ENCODE measurements at regions not wholly inside any gene's neighbourhood (a gene's known extent, or its start where the extent isn't known, plus 50 kb on each side); places are given as distances from the start of the nearest gene placed in this dataset.
"Not testable (repeated sequence)": the region's sequence is repeated elsewhere in the genome, so short reads cannot be mapped to it uniquely, and the experiment has no call there.

DNA sequence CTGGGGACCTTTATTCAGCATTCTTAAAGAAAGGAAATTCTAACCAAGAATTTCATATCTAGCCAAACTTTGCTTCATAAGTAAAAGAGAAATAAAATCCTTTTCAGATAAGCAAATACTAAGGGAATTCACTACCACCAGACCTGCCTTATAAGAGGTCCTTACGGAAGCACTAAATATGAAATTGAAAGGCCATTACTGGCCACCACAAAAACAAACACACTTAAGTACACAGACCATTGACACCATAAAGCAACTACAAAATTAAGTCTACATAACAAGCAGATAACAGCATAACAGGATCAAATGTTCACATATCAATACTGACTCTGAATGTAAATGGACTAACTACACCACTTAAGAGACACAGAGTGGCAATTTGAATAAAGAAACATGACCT is 361.4 kb upstream of the POU5F2 start:
- Mint-ChIP-seq H3K4me1 (ENCODE audit: low read depth) (peaks cover 15% of the 10 kb centered on the region), H3K36me3 (ENCODE audit: low read depth) (peaks cover 43% of the 10 kb centered on the region)

DNA sequence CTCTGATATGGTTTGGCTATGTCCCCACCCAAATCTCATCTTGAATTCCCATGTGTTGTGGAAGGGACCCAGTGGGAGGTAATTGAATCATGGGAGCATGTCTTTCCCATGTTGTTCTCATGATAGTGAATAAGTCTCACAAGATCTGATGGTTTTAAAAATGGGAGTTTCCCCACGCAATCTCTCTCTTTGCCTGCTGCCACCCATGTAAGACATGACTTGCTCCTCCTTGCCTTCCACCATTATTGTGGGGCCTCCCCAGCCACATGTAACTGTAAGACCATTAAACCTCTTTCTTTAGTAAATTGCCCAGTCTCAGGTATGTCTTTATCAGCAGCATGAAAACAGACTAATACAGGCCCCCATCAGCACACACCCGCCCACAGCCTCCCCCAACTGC is 356.0 kb upstream of the POU5F2 start:
- H3K4me3 Mint-ChIP-seq; H3K4me1 Mint-ChIP-seq (ENCODE audit: low read depth); H3K27ac Mint-ChIP-seq; H3K27me3 Mint-ChIP-seq (ENCODE audit: low read depth): not testable (repeated sequence)
- H3K36me3 Mint-ChIP-seq (ENCODE audit: low read depth), result peaks cover 19% of the 10 kb centered on the region
- H3K9me3 Mint-ChIP-seq, result peaks cover 41% of the 10 kb centered on the region

More for the DNA sequence above, 361.4 kb upstream of the POU5F2 start:
- no peak overlapping the region for H3K4me3 Mint-ChIP-seq
- no peak overlapping the region for H3K27ac Mint-ChIP-seq
- peaks cover 61% of the 10 kb centered on the region for H3K9me3 Mint-ChIP-seq
- no peaks in the 10 kb centered on the region for H3K27me3 Mint-ChIP-seq (ENCODE audit: low read depth)

DNA sequence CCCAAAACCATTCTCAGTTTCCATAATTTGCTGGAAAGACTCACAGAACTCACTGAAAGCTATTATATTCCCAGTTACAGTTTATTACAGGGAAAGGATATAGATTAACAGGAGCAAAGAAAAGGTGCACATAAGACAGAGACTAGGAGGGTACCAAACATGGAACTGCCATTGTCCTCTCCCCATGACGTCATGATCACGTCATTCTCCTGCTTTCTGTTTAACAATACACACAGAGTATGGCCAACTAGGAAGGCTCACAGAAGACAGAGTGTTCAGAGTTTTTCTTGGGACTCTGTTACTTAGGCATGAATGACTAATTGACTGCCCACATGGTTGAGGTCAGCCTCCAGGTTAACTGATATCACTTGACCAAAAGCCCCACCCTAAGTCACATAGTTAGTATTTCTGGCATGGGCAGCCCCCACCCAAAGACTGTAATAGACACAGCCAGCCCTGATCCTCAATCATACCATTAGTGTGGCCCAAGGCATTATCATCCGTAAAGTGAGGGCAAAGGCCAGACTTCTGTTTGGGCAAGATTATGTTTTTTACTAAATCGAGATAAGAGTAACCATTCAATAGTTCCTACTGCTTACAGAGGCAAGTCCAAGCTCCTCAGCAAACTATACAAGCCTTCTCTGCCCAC is 353.5 kb upstream of the POU5F2 start:
- H3K9me3 Mint-ChIP-seq, result peaks cover 28% of the 10 kb centered on the region
- no peaks in the 10 kb centered on the region for H3K27me3 Mint-ChIP-seq (ENCODE audit: low read depth)
- no peak overlapping the region for H3K27ac Mint-ChIP-seq
- no peak overlapping the region for H3K4me3 Mint-ChIP-seq
- H3K36me3 Mint-ChIP-seq (ENCODE audit: low read depth), result peaks cover 13% of the 10 kb centered on the region
- no peaks in the 10 kb centered on the region for H3K4me1 Mint-ChIP-seq (ENCODE audit: low read depth)

DNA sequence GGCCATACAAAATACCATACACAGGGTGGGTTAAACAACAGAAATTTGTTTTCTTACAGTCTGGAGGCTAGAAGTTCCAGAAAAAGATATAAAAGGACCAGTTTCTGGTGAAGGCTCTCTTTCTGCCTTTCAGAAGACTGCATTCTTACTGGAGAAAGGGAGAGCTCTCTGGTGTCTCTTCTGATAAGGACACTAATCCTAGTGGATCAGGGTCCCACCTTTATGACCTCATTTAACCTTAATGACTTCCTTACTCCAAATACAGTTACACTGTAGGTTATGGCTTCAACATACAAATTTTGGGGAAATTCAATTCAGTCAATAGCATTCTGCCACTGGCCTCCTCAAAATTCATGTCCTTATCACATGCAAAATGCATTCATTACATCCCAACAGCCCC is 351.9 kb upstream of the POU5F2 start:
- H3K9me3 Mint-ChIP-seq, result peaks cover 17% of the 10 kb centered on the region
- H3K4me3 Mint-ChIP-seq, result no peak overlapping the region
- H3K4me1 Mint-ChIP-seq (ENCODE audit: low read depth), result no peaks in the 10 kb centered on the region
- no peaks in the 10 kb centered on the region for H3K27me3 Mint-ChIP-seq (ENCODE audit: low read depth)
- H3K36me3 Mint-ChIP-seq (ENCODE audit: low read depth), result peaks cover 7% of the 10 kb centered on the region
- H3K27ac Mint-ChIP-seq, result no peak overlapping the region

DNA sequence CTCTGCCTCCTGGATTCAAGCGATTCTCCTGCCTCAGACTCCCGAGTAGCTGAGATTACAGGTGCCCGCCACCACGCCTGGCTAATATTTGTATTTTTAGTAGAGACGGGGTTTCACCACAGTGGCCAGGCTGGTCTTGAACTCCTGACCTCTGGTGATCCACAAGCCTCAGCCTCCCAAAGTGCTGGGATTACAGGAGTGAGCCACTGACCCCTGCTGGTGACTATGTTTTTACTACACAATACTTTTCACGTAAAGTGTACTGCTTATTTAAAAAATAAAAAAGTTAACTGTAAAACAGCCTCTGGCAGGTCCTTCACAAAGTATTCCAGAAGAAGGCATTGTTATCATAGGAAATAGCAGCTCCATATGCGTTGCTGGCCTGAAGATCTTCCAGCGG is 345.2 kb upstream of the POU5F2 start:
- H3K4me3 Mint-ChIP-seq; H3K9me3 Mint-ChIP-seq; H3K27me3 Mint-ChIP-seq (ENCODE audit: low read depth); H3K36me3 Mint-ChIP-seq (ENCODE audit: low read depth); H3K4me1 Mint-ChIP-seq (ENCODE audit: low read depth); H3K27ac Mint-ChIP-seq: not testable (repeated sequence)

DNA sequence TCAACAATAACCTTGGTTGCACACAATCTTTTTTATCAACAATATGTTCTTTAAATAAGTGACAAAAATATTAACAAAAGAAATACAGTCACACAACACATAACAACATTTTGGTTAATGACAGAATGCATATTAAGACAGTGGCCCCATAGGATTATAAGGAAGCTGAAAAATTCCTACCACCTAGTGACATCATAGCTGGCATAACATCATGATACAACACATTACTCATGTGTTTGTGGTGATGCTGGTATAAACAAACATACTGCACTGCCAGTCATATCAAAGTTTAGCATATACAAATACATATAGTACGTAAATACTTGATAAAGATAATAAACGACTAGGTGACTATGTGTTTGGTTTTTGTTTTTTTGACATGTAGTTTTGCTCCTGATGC is 344.8 kb upstream of the POU5F2 start:
- Mint-ChIP-seq H3K27me3 (ENCODE audit: low read depth) (no peaks in the 10 kb centered on the region), H3K27ac (no peak overlapping the region), H3K36me3 (ENCODE audit: low read depth) (no peaks in the 10 kb centered on the region), H3K9me3 (no peaks in the 10 kb centered on the region), H3K4me3 (no peak overlapping the region), H3K4me1 (ENCODE audit: low read depth) (no peaks in the 10 kb centered on the region)

DNA sequence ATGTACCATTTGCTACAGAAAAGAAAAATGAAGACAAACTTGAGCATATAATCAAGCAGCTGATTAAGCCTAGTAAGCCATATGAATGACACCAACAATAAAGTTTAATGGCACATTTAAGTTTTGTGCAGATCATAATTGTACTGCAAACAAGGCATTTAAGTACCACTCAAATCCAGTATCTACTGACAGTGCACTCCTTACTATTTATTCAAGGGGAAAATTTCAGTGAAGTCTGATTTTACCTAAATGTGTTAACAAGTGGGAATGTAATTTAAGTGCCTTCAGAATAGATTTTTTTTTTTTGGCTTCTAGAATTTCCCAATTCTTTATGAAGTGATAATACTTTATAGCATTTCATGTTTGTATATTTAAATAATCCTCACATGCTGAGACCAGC is 341.0 kb upstream of the POU5F2 start:
- H3K36me3 Mint-ChIP-seq (ENCODE audit: low read depth), result no peaks in the 10 kb centered on the region
- H3K27ac Mint-ChIP-seq, result no peak overlapping the region
- H3K4me1 Mint-ChIP-seq (ENCODE audit: low read depth), result no peaks in the 10 kb centered on the region
- H3K27me3 Mint-ChIP-seq (ENCODE audit: low read depth), result no peaks in the 10 kb centered on the region
- no peaks in the 10 kb centered on the region for H3K9me3 Mint-ChIP-seq
- H3K4me3 Mint-ChIP-seq, result no peak overlapping the region

DNA sequence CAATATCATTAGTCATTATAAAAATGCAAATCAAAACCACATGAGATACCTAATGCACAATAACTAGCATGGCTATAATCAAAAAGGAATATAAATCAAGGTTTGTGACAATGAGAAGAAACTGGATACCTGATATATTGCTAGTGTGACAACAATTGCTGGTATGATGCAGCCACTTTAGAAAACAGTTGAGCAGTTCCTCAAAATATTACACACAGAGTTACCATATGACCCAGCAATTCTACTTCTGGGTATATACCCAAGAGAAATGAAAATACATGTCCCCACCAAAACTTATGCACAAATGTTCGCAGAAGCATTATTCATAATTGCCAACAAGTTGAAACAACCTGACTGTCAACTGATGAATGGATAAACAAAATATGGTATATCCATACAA is 339.7 kb upstream of the POU5F2 start:
- no peak overlapping the region for H3K27ac Mint-ChIP-seq

DNA sequence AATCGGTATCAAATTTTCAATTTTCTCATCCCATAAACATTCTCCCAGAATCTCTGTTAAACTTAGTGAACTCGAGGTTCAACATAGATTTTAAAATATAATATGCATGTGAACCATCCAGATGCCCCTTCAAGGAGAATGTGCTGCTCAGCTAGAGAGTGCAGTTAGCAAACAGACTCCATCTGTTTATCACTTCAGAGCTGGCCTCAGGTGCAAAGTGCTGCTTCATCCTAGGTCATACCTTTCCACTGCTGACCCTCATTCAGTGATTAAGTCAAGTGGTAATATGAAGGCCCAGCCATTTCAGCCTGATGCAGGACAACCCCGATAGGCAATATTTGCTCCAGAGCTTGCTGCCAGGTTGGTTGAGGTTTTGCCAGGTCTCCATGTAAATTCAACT is 339.0 kb upstream of the POU5F2 start:
- Mint-ChIP-seq H3K27ac (no peak overlapping the region), H3K4me1 (ENCODE audit: low read depth) (no peaks in the 10 kb centered on the region), H3K36me3 (ENCODE audit: low read depth) (no peaks in the 10 kb centered on the region), H3K27me3 (ENCODE audit: low read depth) (no peaks in the 10 kb centered on the region), H3K9me3 (no peaks in the 10 kb centered on the region), H3K4me3 (no peak overlapping the region)

More for the DNA sequence above, 339.7 kb upstream of the POU5F2 start:
- H3K36me3 Mint-ChIP-seq (ENCODE audit: low read depth), result no peaks in the 10 kb centered on the region
- H3K4me3 Mint-ChIP-seq, result no peak overlapping the region
- H3K4me1 Mint-ChIP-seq (ENCODE audit: low read depth), result no peaks in the 10 kb centered on the region
- no peaks in the 10 kb centered on the region for H3K9me3 Mint-ChIP-seq
- H3K27me3 Mint-ChIP-seq (ENCODE audit: low read depth), result no peaks in the 10 kb centered on the region

DNA sequence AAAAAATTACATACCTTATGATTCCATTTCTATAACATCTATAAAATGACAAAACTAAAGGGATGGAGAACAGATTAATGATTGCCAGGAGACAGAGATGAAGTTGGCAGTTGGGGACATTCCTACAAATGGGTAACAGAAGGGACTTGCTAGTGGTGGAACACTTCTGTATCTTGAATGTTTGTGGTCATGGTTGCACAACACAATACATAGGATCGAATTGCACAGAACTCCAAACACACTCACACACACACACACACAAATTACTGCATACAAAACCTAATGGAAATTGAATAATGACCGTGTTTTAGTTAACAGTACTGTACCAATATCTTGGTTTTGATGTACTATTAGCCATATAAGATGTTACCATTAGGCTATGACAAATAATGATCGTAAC is 330.7 kb upstream of the POU5F2 start:
- peaks cover 11% of the 10 kb centered on the region for H3K36me3 Mint-ChIP-seq (ENCODE audit: low read depth)
- peaks cover 8% of the 10 kb centered on the region for H3K9me3 Mint-ChIP-seq
- no peak overlapping the region for H3K27ac Mint-ChIP-seq
- no peak overlapping the region for H3K4me3 Mint-ChIP-seq
- H3K27me3 Mint-ChIP-seq (ENCODE audit: low read depth), result no peaks in the 10 kb centered on the region
- H3K4me1 Mint-ChIP-seq (ENCODE audit: low read depth), result no peaks in the 10 kb centered on the region

DNA sequence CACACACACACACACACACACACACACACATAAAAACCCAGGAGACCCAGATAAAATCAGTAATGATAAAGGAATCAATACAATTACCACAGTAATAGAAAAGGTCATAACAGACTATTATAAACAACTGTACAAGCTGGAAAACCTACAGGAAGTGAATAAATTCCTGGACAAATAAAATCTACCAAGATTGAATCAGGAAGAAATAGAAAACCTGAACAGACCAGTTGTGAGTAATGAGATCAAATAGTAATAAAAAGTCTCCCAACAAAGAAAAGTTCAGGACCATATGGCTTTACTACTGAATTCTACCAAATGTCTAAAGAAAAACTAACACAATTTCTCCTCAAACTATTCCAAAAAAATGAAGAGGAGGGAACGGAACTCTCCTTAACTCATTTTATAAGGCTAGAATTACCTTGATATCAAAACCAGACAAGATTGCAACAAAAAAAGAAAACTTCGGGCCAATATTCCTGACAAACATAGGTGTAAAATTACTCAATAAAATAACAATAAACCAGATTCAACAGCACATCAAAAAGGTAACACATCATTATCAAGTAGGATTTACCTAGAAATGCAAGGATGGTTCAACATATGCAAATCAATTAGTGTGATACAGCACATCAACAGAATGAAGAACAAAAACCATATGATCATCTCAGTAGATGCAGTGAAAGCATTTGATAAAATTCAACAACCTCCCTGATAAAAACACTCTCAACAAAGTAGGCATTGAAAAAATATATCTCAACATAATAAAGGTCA is 325.2 kb upstream of the POU5F2 start:
- Mint-ChIP-seq H3K36me3 (ENCODE audit: low read depth) (peaks cover 32% of the 10 kb centered on the region), H3K27ac (no peak overlapping the region), H3K9me3 (peaks cover 55% of the 10 kb centered on the region), H3K4me1 (ENCODE audit: low read depth) (no peaks in the 10 kb centered on the region), H3K27me3 (ENCODE audit: low read depth) (no peaks in the 10 kb centered on the region), H3K4me3 (no peak overlapping the region)

DNA sequence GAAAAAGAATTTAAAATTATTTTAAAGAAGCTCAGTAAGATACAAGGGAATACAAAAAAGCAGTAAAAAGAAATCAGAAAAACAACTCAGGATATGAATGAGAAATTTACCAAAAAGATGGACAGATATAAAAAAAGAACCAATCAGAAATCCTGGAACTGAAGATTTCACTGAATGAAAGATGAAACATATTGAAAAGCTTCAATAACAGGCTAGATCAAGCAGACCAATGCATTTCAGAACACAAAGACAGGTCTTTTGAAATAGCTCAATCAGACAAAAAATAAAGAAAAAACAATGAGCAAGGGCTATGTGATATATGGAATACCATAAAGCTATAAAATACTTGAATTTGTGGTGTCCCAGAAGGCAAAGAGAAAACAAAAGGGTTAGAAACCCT is 322.6 kb upstream of the POU5F2 start:
- Mint-ChIP-seq H3K4me3 (no peak overlapping the region), H3K27ac (no peak overlapping the region), H3K27me3 (ENCODE audit: low read depth) (no peaks in the 10 kb centered on the region), H3K9me3 (peaks cover 61% of the 10 kb centered on the region), H3K36me3 (ENCODE audit: low read depth) (peaks cover 34% of the 10 kb centered on the region), H3K4me1 (ENCODE audit: low read depth) (no peaks in the 10 kb centered on the region)

DNA sequence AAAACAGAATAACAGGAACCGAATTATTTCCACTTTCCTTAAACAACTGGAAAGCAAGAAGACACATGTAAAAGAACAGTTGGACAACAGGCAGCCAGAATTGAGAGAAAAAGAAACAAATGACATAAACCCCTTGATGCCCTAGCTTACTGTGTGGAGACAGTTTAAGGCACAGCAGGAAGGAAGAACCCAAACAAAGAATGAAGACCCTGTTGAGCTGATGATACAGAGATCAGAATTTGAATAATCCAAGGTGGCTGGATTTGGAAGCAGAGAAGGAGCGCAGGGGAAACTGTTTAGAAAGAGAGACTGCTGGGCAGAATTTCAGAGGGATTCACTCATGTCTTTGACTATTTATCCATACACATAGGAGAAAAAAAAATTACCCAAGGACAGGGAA is 316.3 kb upstream of the POU5F2 start:
- H3K27ac Mint-ChIP-seq, result no peak overlapping the region
- peaks cover 5% of the 10 kb centered on the region for H3K4me1 Mint-ChIP-seq (ENCODE audit: low read depth)
- H3K36me3 Mint-ChIP-seq (ENCODE audit: low read depth), result peaks cover 7% of the 10 kb centered on the region
- H3K9me3 Mint-ChIP-seq, result peaks cover 11% of the 10 kb centered on the region
- no peak overlapping the region for H3K4me3 Mint-ChIP-seq
- H3K27me3 Mint-ChIP-seq (ENCODE audit: low read depth), result no peaks in the 10 kb centered on the region

DNA sequence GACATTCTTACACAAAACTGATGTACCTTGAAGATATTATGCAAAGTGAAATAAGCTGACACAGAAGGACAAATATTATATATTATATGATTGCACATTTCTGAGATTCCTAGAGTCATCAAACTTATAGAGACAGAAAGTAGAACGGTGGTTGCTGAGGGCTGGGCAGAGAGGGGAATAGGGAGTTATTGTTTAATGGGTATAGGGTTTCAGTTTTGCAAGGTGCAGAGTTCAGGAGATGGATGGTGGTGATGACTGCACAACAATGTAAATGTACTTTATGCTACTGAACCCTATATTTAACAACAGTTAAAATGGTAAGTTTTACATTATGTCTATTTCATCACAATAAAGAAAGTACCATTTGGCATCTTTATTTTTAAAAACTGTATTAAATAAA is 315.8 kb upstream of the POU5F2 start:
- Mint-ChIP-seq H3K4me3 (no peak overlapping the region), H3K36me3 (ENCODE audit: low read depth) (peaks cover 7% of the 10 kb centered on the region)

DNA sequence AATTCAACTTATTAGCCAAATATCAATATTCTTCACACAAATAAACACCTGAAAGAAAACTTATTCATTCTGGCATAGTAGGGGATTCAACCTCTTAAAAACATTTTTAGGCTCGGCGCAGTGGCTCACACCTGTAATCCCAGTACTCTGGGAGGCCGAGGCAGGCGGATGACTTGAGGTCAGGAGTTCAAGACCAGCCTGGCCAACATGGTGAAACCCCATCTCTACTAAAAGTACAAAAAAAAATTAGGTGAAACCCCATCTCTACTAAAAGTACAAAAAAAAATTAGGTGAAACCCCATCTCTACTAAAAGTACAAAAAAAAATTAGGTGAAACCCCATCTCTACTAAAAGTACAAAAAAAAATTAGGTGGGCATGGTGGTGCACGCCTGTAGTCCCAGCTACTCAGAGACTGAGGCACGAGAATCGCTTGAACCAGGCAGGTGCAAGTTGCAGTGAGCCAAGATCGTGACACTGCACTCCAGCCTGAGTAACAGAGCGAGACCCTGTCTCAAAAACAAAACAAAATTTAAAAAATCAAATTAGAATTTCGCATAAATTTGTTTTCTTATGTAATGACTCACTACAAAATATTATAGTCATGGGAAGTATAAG is 308.0 kb upstream of the POU5F2 start:
- H3K27ac Mint-ChIP-seq; H3K4me3 Mint-ChIP-seq; H3K27me3 Mint-ChIP-seq (ENCODE audit: low read depth); H3K9me3 Mint-ChIP-seq; H3K4me1 Mint-ChIP-seq (ENCODE audit: low read depth): not testable (repeated sequence)
- peaks cover 20% of the 10 kb centered on the region for H3K36me3 Mint-ChIP-seq (ENCODE audit: low read depth)

More for the DNA sequence above, 315.8 kb upstream of the POU5F2 start:
- Mint-ChIP-seq H3K9me3 (peaks cover 10% of the 10 kb centered on the region), H3K27me3 (ENCODE audit: low read depth) (no peaks in the 10 kb centered on the region), H3K4me1 (ENCODE audit: low read depth) (peaks cover 5% of the 10 kb centered on the region), H3K27ac (no peak overlapping the region)
